H1 (cell line): ENCODE measurements at regions not wholly inside any gene's neighbourhood (a gene's known extent, or its start where the extent isn't known, plus 50 kb on each side); places are given as distances from the start of the nearest gene placed in this dataset.

ENCODE experiments used
- CTCF ChIA-PET: fragments of 300-600 bp; sonication (Branson Sonifier 250); formaldehyde crosslinking; loops from one replicate; lab custom pipeline; 2021; ENCODE audit not compliant: partially characterized antibody; lab: Charles Lee
- POLR2A ChIA-PET: fragments of 300-600 bp; sonication (Branson Sonifier 250); formaldehyde crosslinking; loops from one replicate; lab custom pipeline; 2021; ENCODE audit warnings: inconsistent platforms; ENCODE audit not compliant: partially characterized antibody; lab: Charles Lee
- DNase-seq, 2 experiments: peaks; one replicate each; pipeline versions ENCODE4 v3.0.0 to v3.0.0-alpha.2; 2010 to 2022; ENCODE audit warnings: low spot score in 2 of 2, low read depth in 1 of 2, mixed read lengths in 1 of 2
- FAIRE-seq: peaks from 2 replicates; lab custom pipeline; 2011; peaks lifted over from hg19 to GRCh38; lab: Jason Lieb, UNC
- H2AFZ ChIP-seq: 2 replicates; pipeline ENCODE4 v1.8.1; 2012; ENCODE audit warnings: low read length, inconsistent platforms
- H2AK5ac ChIP-seq: 2 replicates; pipeline ENCODE4 v1.6.1; 2013; ENCODE audit warnings: low read depth, low read length
- H2BK120ac ChIP-seq: replicated peaks from 2 replicates; pipeline ENCODE3; 2013; ENCODE audit warnings: low read depth, low read length, inconsistent platforms
- H2BK12ac ChIP-seq: 2 replicates; pipeline ENCODE4 v1.6.1; 2013; ENCODE audit warnings: low read depth, low read length
- H2BK15ac ChIP-seq: 2 replicates; pipeline ENCODE4 v1.6.1; 2013; ENCODE audit warnings: low read length
- H2BK20ac ChIP-seq: 2 replicates; pipeline ENCODE4 v1.6.1; 2013; ENCODE audit warnings: low read length
- H2BK5ac ChIP-seq: 2 replicates; pipeline ENCODE4 v1.6.1; 2013; ENCODE audit warnings: low read depth, low read length
- H3K14ac ChIP-seq: 2 replicates; pipeline ENCODE4 v1.6.1; 2013; ENCODE audit warnings: inconsistent platforms; ENCODE audit not compliant: insufficient read length
- H3K18ac ChIP-seq: 2 replicates; pipeline ENCODE4 v1.6.1; 2013; ENCODE audit warnings: low read length; ENCODE audit errors: extremely low read depth
- H3K23ac ChIP-seq: 2 replicates; pipeline ENCODE4 v1.6.1; 2013; ENCODE audit warnings: inconsistent platforms; ENCODE audit not compliant: insufficient read length
- H3K23me2 ChIP-seq: 2 replicates; pipeline ENCODE4 v1.6.1; 2013; ENCODE audit warnings: low read depth, low read length
- H3K27ac ChIP-seq: 2 replicates; pipeline ENCODE4 v1.6.1; 2011; ENCODE audit warnings: low read depth, low read length, inconsistent platforms
- H3K27me3 ChIP-seq, 4 experiments: replicated peaks in 1 of 4; 1 replicate in 1 of 4; 2 replicates in 3 of 4; pipeline versions ENCODE4 v1.6.1 to v1.8.1; 2011 to 2013; ENCODE audit warnings: low read length in 3 of 4, mild to moderate bottlenecking in 3 of 4, inconsistent platforms in 2 of 4, mixed read lengths in 2 of 4, moderate library complexity in 1 of 4; ENCODE audit not compliant: control insufficient read depth in 3 of 4, insufficient read depth in 3 of 4; ENCODE audit errors: extremely low read depth in 1 of 4
- H3K36me3 ChIP-seq, 4 experiments: 2 replicates each; pipeline versions ENCODE4 v1.6.1 to v1.8.1; 2011 to 2013; ENCODE audit warnings: mild to moderate bottlenecking in 4 of 4, low read length in 3 of 4, moderate library complexity in 2 of 4, control low read depth in 1 of 4, inconsistent platforms in 1 of 4; ENCODE audit not compliant: insufficient read depth in 4 of 4, control insufficient read depth in 2 of 4
- H3K4ac ChIP-seq: replicated peaks from 2 replicates; pipeline ENCODE3; 2013; ENCODE audit warnings: low read length, low read depth, mixed read lengths, inconsistent platforms; ENCODE audit not compliant: insufficient read length
- H3K4me1 ChIP-seq, 4 experiments: replicated peaks in 1 of 4; 1 replicate in 1 of 4; 2 replicates in 3 of 4; pipeline versions ENCODE4 v1.6.1 to v1.8.1; 2011 to 2013; ENCODE audit warnings: low read length in 3 of 4, inconsistent platforms in 2 of 4, mixed read lengths in 1 of 4; ENCODE audit not compliant: insufficient read depth in 4 of 4, control insufficient read depth in 3 of 4
- H3K4me2 ChIP-seq, 2 experiments: 2 replicates each; pipeline versions ENCODE4 v1.6.1 to v1.8.1; 2011 to 2013; ENCODE audit warnings: low read depth in 2 of 2, low read length in 2 of 2, control low read depth in 1 of 2, inconsistent platforms in 1 of 2, mild to moderate bottlenecking in 1 of 2; ENCODE audit not compliant: insufficient read depth in 1 of 2
- H3K4me3 ChIP-seq, 4 experiments: fragments of 200-600, 300-600 bp in 1 of 4; sonication (generic), shearing (Covaris generic), sonication (Bioruptor Twin) in 1 of 4; 2 replicates each; pipeline versions ENCODE4 v1.5.1 to v1.8.1; 2011 to 2016; ENCODE audit warnings: low read length in 4 of 4, low read depth in 3 of 4, control low read depth in 2 of 4, inconsistent platforms in 2 of 4, mild to moderate bottlenecking in 2 of 4, mixed read lengths in 1 of 4, moderate library complexity in 1 of 4; ENCODE audit not compliant: insufficient read depth in 2 of 4; ENCODE audit errors: extremely low read depth in 1 of 4
- H3K56ac ChIP-seq: replicated peaks from 2 replicates; pipeline ENCODE3; 2013; ENCODE audit warnings: low read depth, mild to moderate bottlenecking, mixed read lengths, low read length, inconsistent platforms; ENCODE audit not compliant: insufficient read length
- H3K79me1 ChIP-seq: 2 replicates; pipeline ENCODE4 v1.6.1; 2013; ENCODE audit warnings: low read depth, low read length, control low read depth
- H3K79me2 ChIP-seq, 2 experiments: 2 replicates each; pipeline versions ENCODE4 v1.6.1 to v1.8.1; 2012 to 2013; ENCODE audit warnings: low read length in 2 of 2, mild to moderate bottlenecking in 2 of 2, inconsistent platforms in 1 of 2; ENCODE audit not compliant: insufficient read depth in 2 of 2, control insufficient read depth in 1 of 2
- H3K9ac ChIP-seq, 4 experiments: replicated peaks in 1 of 4; 1 replicate in 1 of 4; 2 replicates in 3 of 4; pipeline versions ENCODE4 v1.6.1 to v1.8.1; 2011 to 2013; ENCODE audit warnings: low read depth in 3 of 4, low read length in 3 of 4, control low read depth in 2 of 4, mild to moderate bottlenecking in 2 of 4, moderate library complexity in 2 of 4, inconsistent platforms in 1 of 4; ENCODE audit errors: extremely low read depth in 1 of 4
- H3K9me3 ChIP-seq, 2 experiments: 2 replicates each; pipeline versions ENCODE4 v1.6.1 to v1.8.1; 2012 to 2013; ENCODE audit warnings: mild to moderate bottlenecking in 2 of 2, moderate library complexity in 2 of 2, control low read depth in 1 of 2, inconsistent platforms in 1 of 2, low read depth in 1 of 2, low read length in 1 of 2, mixed read lengths in 1 of 2; ENCODE audit not compliant: insufficient read depth in 2 of 2
- H4K20me1 ChIP-seq, 2 experiments: replicated peaks in 1 of 2; 2 replicates each; pipeline versions ENCODE3 to v1.8.1; 2011 to 2013; ENCODE audit warnings: inconsistent platforms in 2 of 2, low read length in 2 of 2, mild to moderate bottlenecking in 1 of 2; ENCODE audit not compliant: insufficient read depth in 2 of 2, control insufficient read depth in 1 of 2
- H4K5ac ChIP-seq: 2 replicates; pipeline ENCODE4 v1.6.1; 2013; ENCODE audit warnings: low read length, low read depth, mixed read lengths, inconsistent platforms; ENCODE audit not compliant: insufficient read length
- H4K8ac ChIP-seq: 2 replicates; pipeline ENCODE4 v1.8.0; 2013; ENCODE audit warnings: mild to moderate bottlenecking, moderate library complexity, low read length, inconsistent platforms; ENCODE audit not compliant: insufficient read depth; ENCODE audit errors: extremely low read depth
- H4K91ac ChIP-seq: replicated peaks from 2 replicates; pipeline ENCODE3; 2013; ENCODE audit warnings: low read length, mixed read lengths, inconsistent platforms; ENCODE audit not compliant: insufficient read length
- WGBS, 2 experiments: shearing (Covaris generic) in 1 of 2; methylation state at CpG; one replicate each; pipeline versions ENCODE4 v1.1.6 to v1.1.7; 2013 to 2015; ENCODE audit warnings: low lambda C conversion rate in 2 of 2, mixed read lengths in 2 of 2, inconsistent platforms in 1 of 2, low coverage in 1 of 2, missing lambda C conversion rate in 1 of 2; ENCODE audit not compliant: insufficient replicate concordance in 2 of 2, insufficient coverage in 1 of 2, insufficient read length in 1 of 2; ENCODE audit errors: extremely low coverage in 1 of 2, missing lambda C conversion rate in 1 of 2; 5-methylcytosine and 5-hydroxymethylcytosine counted together

GRCh38 chr2:37786191-37786698 is 114.8 kb upstream of the CDC42EP3 start:
- POLR2A ChIA-PET: no interaction called here
- no peaks in the 10 kb centered on the region for H3K36me3 ChIP-seq
- H3K9me3 ChIP-seq: peaks cover 0 to 11% of the 10 kb centered on the region in 2 experiments; a peak in 1 of 4 replicates
- H3K4me2 ChIP-seq: no peak overlapping the region
- no peak overlapping the region for H2BK15ac ChIP-seq
- CTCF ChIA-PET: interaction anchor here (0.6 to 1.0 kb wide), 2 partner anchors 209 to 371 kb away, joined by 3 read pairs; no protein-coding TSS in a partner anchor
- no peaks in the 10 kb centered on the region for H3K4me1 ChIP-seq
- peaks cover 0 to 3% (median 0%) of the 10 kb centered on the region in 4 experiments; a peak in 1 of 7 replicates for H3K27me3 ChIP-seq
- H3K18ac ChIP-seq: no peak overlapping the region
- no peak overlapping the region for H2BK12ac ChIP-seq
- H3K9ac ChIP-seq: no peak overlapping the region
- no peaks in the 10 kb centered on the region for H3K23me2 ChIP-seq
- FAIRE-seq (no peak), DNase-seq (no peak)
- no peak overlapping the region for H2BK120ac ChIP-seq
- H3K79me2 ChIP-seq: no peaks in the 10 kb centered on the region
- no peak overlapping the region for H4K91ac ChIP-seq
- no peak overlapping the region for H2BK20ac ChIP-seq
- H3K79me1 ChIP-seq: no peaks in the 10 kb centered on the region
- H2AK5ac ChIP-seq: no peak overlapping the region
- no peak overlapping the region for H3K27ac ChIP-seq
- no peak overlapping the region for H2BK5ac ChIP-seq
- H3K4me3 ChIP-seq: no peak overlapping the region
- 92% methylated on average over 1 of the region's 1 CpG; no CpG with 5 or more reads in 1 of the 2 experiments for WGBS, 2 experiments
- no peaks in the 10 kb centered on the region for H4K20me1 ChIP-seq
- no peak overlapping the region for H3K56ac ChIP-seq
- H2AFZ ChIP-seq: no peak overlapping the region
- no peak overlapping the region for H4K8ac ChIP-seq
- no peak overlapping the region for H3K23ac ChIP-seq
- no peak overlapping the region for H4K5ac ChIP-seq
- no peak overlapping the region for H3K14ac ChIP-seq
- no peak overlapping the region for H3K4ac ChIP-seq
